Osteocyte (in vitro differentiated cells): ENCODE measurements at regions not wholly inside any gene's neighbourhood (a gene's known extent, or its start where the extent isn't known, plus 50 kb on each side); places are given as distances from the start of the nearest gene placed in this dataset.

Experiments
- DNase-seq: peaks from one replicate; pipeline ENCODE4 v3.0.0; 2021; ENCODE audit warnings: mixed read lengths; ENCODE audit not compliant: unreplicated experiment; ENCODE audit errors: extremely low spot score
- H3K27ac Mint-ChIP-seq: one replicate; pipeline ENCODE4 v1.8.0; 2021; ENCODE audit warnings: mild to moderate bottlenecking, mixed read lengths; ENCODE audit not compliant: unreplicated experiment
- H3K27me3 Mint-ChIP-seq: one replicate; pipeline ENCODE4 v1.8.0; 2021; ENCODE audit warnings: mixed read lengths; ENCODE audit not compliant: unreplicated experiment
- H3K36me3 Mint-ChIP-seq: one replicate; pipeline ENCODE4 v1.8.0; 2021; ENCODE audit warnings: mixed read lengths; ENCODE audit not compliant: unreplicated experiment
- H3K4me1 Mint-ChIP-seq: one replicate; pipeline ENCODE4 v1.8.0; 2021; ENCODE audit warnings: mixed read lengths; ENCODE audit not compliant: unreplicated experiment
- H3K4me3 Mint-ChIP-seq: one replicate; pipeline ENCODE4 v1.8.0; 2021; ENCODE audit warnings: mild to moderate bottlenecking, moderate library complexity, mixed read lengths; ENCODE audit not compliant: unreplicated experiment
- H3K9me3 Mint-ChIP-seq: one replicate; pipeline ENCODE4 v1.8.0; 2021; ENCODE audit warnings: mixed read lengths; ENCODE audit not compliant: unreplicated experiment
- TF ChIP-seq, protein P1 (sequence below): fragments of 200-600 bp; sonication (generic); IDR thresholded peaks from 2 replicates; pipeline ENCODE4 v1.5.0; 2021; ENCODE audit warnings: antibody characterized with exemption, mild to moderate bottlenecking, moderate library complexity

DNA sequence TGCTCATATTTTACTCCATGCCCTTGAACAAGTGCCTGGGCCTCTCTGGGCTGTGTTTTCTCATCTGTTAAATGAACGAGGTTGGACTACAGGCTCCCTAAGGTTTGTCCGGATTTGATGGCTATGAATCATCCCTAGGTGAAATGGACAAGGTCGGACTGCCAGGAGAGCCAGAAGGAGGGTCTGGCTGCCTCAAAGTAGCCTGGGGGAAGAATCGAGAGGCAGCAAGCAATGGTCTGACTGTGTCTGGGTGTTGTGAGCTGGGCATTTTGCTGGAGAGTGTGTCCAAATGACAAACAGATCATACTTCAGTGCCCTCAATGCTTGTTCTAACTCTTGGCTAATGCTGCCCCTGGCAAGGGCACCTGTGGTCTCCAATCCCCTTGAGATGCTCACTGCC, 730.9 kb downstream of the PTPRU start:
- peak; percentile 67 for DNase-seq
- Mint-ChIP-seq H3K4me1 (no peaks in the 10 kb centered on the region), H3K4me3 (no peak overlapping the region), H3K27me3 (no peaks in the 10 kb centered on the region), H3K36me3 (no peaks in the 10 kb centered on the region), H3K27ac (no peak overlapping the region), H3K9me3 (no peaks in the 10 kb centered on the region)
- TF ChIP-seq, protein P1, sequence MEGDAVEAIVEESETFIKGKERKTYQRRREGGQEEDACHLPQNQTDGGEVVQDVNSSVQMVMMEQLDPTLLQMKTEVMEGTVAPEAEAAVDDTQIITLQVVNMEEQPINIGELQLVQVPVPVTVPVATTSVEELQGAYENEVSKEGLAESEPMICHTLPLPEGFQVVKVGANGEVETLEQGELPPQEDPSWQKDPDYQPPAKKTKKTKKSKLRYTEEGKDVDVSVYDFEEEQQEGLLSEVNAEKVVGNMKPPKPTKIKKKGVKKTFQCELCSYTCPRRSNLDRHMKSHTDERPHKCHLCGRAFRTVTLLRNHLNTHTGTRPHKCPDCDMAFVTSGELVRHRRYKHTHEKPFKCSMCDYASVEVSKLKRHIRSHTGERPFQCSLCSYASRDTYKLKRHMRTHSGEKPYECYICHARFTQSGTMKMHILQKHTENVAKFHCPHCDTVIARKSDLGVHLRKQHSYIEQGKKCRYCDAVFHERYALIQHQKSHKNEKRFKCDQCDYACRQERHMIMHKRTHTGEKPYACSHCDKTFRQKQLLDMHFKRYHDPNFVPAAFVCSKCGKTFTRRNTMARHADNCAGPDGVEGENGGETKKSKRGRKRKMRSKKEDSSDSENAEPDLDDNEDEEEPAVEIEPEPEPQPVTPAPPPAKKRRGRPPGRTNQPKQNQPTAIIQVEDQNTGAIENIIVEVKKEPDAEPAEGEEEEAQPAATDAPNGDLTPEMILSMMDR, result no peak

DNA sequence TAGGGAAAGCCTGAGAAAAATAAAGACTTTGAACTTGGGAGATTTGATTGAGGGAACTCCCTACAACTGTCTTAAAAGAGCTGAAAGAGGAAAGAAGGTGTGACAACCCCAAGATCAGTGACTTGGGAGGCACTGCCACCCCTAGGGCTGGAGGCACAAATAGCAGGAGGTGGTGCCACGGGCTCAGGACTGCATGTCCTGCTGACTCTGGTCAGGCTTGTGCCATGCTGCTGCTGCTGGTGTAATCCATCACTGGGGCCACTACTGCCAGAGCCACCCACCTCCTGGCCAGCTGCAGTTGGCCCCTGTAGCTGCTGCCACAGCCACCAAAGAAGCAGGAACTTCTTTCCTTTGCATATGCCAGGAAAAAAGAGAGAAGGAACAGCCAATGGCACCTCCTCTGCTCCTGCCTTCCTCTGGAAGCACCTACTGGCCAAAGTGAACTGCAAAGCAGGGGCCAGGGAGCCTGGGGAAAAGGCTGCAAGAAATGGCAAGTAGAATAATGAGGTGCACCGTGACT, 730.3 kb downstream of the PTPRU start:
- H3K9me3 Mint-ChIP-seq, result no peaks in the 10 kb centered on the region
- H3K4me3 Mint-ChIP-seq, result no peak overlapping the region
- peak; percentile 62 for DNase-seq
- TF ChIP-seq, protein P1, result no peak
- no peaks in the 10 kb centered on the region for H3K27me3 Mint-ChIP-seq
- no peaks in the 10 kb centered on the region for H3K36me3 Mint-ChIP-seq
- no peak overlapping the region for H3K27ac Mint-ChIP-seq
- no peaks in the 10 kb centered on the region for H3K4me1 Mint-ChIP-seq

DNA sequence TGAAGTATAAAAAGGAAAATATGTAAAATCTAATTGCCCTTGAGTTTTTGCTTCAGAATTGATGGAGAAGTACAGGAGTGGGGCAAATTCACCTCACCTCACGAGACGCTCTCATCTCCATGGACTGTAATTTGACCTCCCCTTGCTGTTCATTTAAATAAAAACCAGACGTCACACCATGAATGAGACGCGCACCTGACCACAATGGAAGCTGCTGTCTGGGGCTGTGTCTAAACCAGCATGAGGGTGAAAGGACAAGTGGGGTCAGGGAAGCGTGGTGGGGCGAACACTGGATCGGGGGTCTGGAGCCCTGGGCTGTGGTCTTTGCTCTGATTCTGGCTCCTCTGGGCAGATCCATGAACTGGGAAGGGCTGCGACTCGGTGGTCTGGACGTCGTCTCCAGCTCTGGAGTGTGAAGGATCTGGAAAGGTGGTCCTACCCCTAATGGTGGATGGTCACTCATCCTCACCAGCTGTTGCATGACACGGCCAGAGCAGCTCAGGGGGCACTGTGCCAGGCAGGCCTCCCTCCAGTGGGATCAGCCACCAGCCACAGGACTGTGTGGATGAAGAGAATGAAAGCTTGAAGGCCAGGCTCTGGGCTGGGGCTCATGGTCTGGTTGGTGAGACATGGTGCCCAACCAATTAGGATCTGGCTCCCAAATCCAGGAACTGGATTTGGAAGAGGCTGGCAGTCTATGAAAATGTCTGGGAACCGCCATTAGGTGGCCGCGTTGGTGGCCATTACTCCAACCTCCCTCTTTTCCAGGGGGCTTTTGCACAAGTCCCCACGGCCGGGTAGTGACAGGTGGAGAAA, 728.6 kb downstream of the PTPRU start:
- DNase-seq, result peak; percentile 81
- Mint-ChIP-seq H3K4me1 (no peaks in the 10 kb centered on the region), H3K36me3 (no peaks in the 10 kb centered on the region), H3K27me3 (no peaks in the 10 kb centered on the region), H3K9me3 (no peaks in the 10 kb centered on the region), H3K27ac (no peak overlapping the region), H3K4me3 (no peak overlapping the region)
- TF ChIP-seq, protein P1, result no peak

DNA sequence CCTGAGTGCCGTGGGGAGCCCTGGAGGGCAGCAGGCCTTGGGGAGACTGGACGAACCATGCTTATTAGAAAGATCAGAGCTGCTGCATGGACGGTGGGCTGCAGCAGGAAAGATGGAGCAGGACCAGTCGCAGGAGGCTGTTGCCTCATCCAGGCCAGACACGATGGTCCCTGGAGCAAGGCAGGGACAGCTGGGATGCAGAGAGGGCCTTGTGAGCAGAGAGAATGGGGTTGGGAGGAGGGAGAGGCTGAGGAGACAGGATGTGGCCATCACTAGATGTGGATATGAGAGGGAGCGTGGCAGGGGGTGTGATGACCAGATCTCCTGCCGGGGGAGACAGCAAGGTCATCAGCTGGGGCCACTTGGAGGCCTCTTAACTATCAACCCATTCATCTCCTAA, 727.6 kb downstream of the PTPRU start:
- peak; percentile 63 for DNase-seq
- Mint-ChIP-seq H3K9me3 (no peaks in the 10 kb centered on the region), H3K36me3 (no peaks in the 10 kb centered on the region), H3K4me3 (no peak overlapping the region), H3K4me1 (no peaks in the 10 kb centered on the region), H3K27ac (no peak overlapping the region), H3K27me3 (no peaks in the 10 kb centered on the region)
- TF ChIP-seq, protein P1, result no peak

DNA sequence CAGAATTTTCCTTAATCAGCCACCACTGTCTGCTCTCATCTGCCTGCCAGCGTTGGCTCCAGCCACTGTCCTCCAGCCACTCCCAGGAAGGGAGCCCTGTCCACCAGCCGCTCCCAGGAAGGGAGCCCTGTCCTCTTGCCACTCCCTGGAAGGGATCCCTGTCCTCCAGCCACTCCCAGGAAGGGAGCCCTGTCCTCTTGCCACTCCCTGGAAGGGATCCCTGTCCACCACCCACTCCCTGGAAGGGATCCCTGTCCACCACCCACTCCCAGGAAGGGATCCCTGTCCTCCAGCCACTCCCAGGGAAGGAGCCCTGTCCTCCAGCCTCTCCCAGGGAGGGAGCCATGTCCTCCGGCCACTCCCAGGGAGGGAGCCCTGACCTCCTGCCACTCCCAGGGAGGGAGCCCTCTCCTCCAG, 726.5 kb downstream of the PTPRU start:
- Mint-ChIP-seq H3K4me3 (no peak overlapping the region), H3K9me3 (no peaks in the 10 kb centered on the region), H3K36me3 (no peaks in the 10 kb centered on the region), H3K27ac (no peak overlapping the region), H3K4me1 (no peaks in the 10 kb centered on the region), H3K27me3 (no peaks in the 10 kb centered on the region)
- TF ChIP-seq, protein P1, result no peak
- no peak for DNase-seq
